HCT116 (cell line): ENCODE measurements at regions not wholly inside any gene's neighbourhood (a gene's known extent, or its start where the extent isn't known, plus 50 kb on each side); places are given as distances from the start of the nearest gene placed in this dataset.

Source experiments
- ATAC-seq: fragments of 200-7000 bp; cut with Tn5 transposase; 2 replicates; pipeline ENCODE4 v1.9.1; 2020; ENCODE audit warnings: mild to moderate bottlenecking, moderate library complexity
- BruUV-seq: library from RNA; stranded (reverse); fragments of 400-500 nt; replicated peaks from 2 replicates; lab custom pipeline; 2021; lab: Mats Ljungman, UMichigan
- CTCF ChIA-PET: fragments of 300-600 bp; sonication (Branson Sonifier 250); formaldehyde crosslinking; loops from one replicate; lab custom pipeline; 2021; ENCODE audit warnings: antibody characterized with exemption; lab: Charles Lee
- POLR2A ChIA-PET: fragments of 300-600, 350-600 bp; sonication (Branson Sonifier 250); formaldehyde crosslinking; loops from one replicate; lab custom pipeline; 2021; ENCODE audit warnings: antibody characterized with exemption; lab: Charles Lee
- RAD21 ChIA-PET, 2 experiments: fragments of 300-600 bp; sonication (Branson Sonifier 250); formaldehyde crosslinking; loops; one replicate each; lab custom pipeline; 2023; ENCODE audit warnings: low total read pairs in 2 of 2; ENCODE audit not compliant: uncharacterized antibody in 2 of 2, unreplicated experiment in 2 of 2, low non-redundant PET in 1 of 2; lab: Charles Lee
- DNase-seq: peaks from one replicate; pipeline ENCODE4 v3.0.0-alpha.2; 2010; ENCODE audit warnings: low read depth, low spot score
- H2AFZ ChIP-seq: fragments of 200-600 bp; shearing (Covaris generic), sonication (generic); 2 replicates; pipeline ENCODE4 v1.6.1; 2017; ENCODE audit warnings: low read depth, mixed run types, mixed read lengths, antibody characterized with exemption, low read length; ENCODE audit not compliant: poor library complexity, severe bottlenecking
- H3K27ac ChIP-seq: 2 replicates; pipeline ENCODE4 v1.5.1; 2012; ENCODE audit warnings: low read depth, low read length
- H3K27me3 ChIP-seq: fragments of 200-600 bp; sonication (generic); 2 replicates; pipeline ENCODE4 v1.6.1; 2016; ENCODE audit warnings: mixed run types, low read length, mixed read lengths; ENCODE audit not compliant: insufficient read depth
- H3K36me3 ChIP-seq, 2 experiments: fragments of 200-500 bp in 1 of 2; fragments of 200-600 bp in 1 of 2; sonication (Bioruptor generic) in 1 of 2; sonication (generic) in 1 of 2; 2 replicates each; pipeline versions ENCODE4 v1.5.1 to v1.6.1; 2014 to 2016; ENCODE audit warnings: low read length in 2 of 2, inconsistent platforms in 1 of 2, mixed read lengths in 1 of 2, mixed run types in 1 of 2; ENCODE audit not compliant: insufficient read depth in 2 of 2, control insufficient read depth in 1 of 2
- H3K4me1 ChIP-seq, 2 experiments: fragments of 200-600 bp in 1 of 2; sonication (generic) in 1 of 2; 2 replicates each; pipeline versions ENCODE4 v1.5.1 to v1.6.1; 2012 to 2017; ENCODE audit warnings: low read length in 2 of 2, inconsistent platforms in 1 of 2, mild to moderate bottlenecking in 1 of 2, mixed read lengths in 1 of 2, mixed run types in 1 of 2, moderate library complexity in 1 of 2; ENCODE audit not compliant: insufficient read depth in 2 of 2, control insufficient read depth in 1 of 2
- H3K4me2 ChIP-seq: fragments of 200-600 bp; sonication (generic); 2 replicates; pipeline ENCODE4 v1.6.1; 2017; ENCODE audit warnings: mixed run types, low read length, mixed read lengths
- H3K4me3 ChIP-seq, 2 experiments: fragments of 200-600 bp in 1 of 2; sonication (generic) in 1 of 2; replicated peaks in 1 of 2; 2 replicates each; pipeline ENCODE4 v1.5.1; 2011 to 2016; ENCODE audit warnings: low read length in 2 of 2, control low read depth in 1 of 2, low read depth in 1 of 2, mild to moderate bottlenecking in 1 of 2, mixed read lengths in 1 of 2, mixed run types in 1 of 2
- H3K79me2 ChIP-seq: fragments of 200-600 bp; sonication (generic); 2 replicates; pipeline ENCODE4 v1.6.1; 2017; ENCODE audit warnings: mild to moderate bottlenecking, mixed run types, low read length, moderate library complexity, mixed read lengths; ENCODE audit not compliant: insufficient read depth
- H3K9ac ChIP-seq: fragments of 200-600 bp; sonication (generic); 2 replicates; pipeline ENCODE4 v1.6.1; 2016; ENCODE audit warnings: low read length, mixed read lengths
- H3K9me2 ChIP-seq: fragments of 200-600 bp; sonication (generic), shearing (Covaris generic); 2 replicates; pipeline ENCODE4 v1.6.1; 2017; ENCODE audit warnings: mixed run types, mild to moderate bottlenecking, moderate library complexity; ENCODE audit not compliant: insufficient read depth
- H3K9me3 ChIP-seq, 2 experiments: fragments of 200-500 bp in 1 of 2; fragments of 200-600 bp in 1 of 2; sonication (Bioruptor generic) in 1 of 2; sonication (generic) in 1 of 2; 2 replicates each; pipeline ENCODE4 v1.6.1; 2014 to 2017; ENCODE audit warnings: low read length in 2 of 2, mixed read lengths in 2 of 2, inconsistent platforms in 1 of 2, low read depth in 1 of 2, mild to moderate bottlenecking in 1 of 2, mixed run types in 1 of 2, moderate library complexity in 1 of 2; ENCODE audit not compliant: control insufficient read depth in 1 of 2, insufficient read depth in 1 of 2
- H4K20me1 ChIP-seq: fragments of 200-600 bp; sonication (generic), shearing (Covaris generic); 2 replicates; pipeline ENCODE4 v1.6.1; 2017; ENCODE audit warnings: mixed run types, mild to moderate bottlenecking, moderate library complexity; ENCODE audit not compliant: insufficient read depth
- CBX3 ChIP-seq: IDR thresholded peaks from 2 replicates; pipeline ENCODE4 v1.6.1; 2012; ENCODE audit warnings: low read depth
- CEBPB ChIP-seq: IDR thresholded peaks from 2 replicates; pipeline ENCODE4 v1.6.1; 2012; ENCODE audit warnings: low read depth
- EGR1 ChIP-seq: IDR thresholded peaks from 2 replicates; pipeline ENCODE4 v1.6.1; 2012; ENCODE audit warnings: low read depth
- ELF1 ChIP-seq: IDR thresholded peaks from 2 replicates; pipeline ENCODE4 v1.6.1; 2012; ENCODE audit warnings: low read depth, borderline replicate concordance
- EZH2 ChIP-seq: fragments of 200-600 bp; sonication (generic); IDR thresholded peaks from 2 replicates; pipeline ENCODE4 v1.6.1; 2017; ENCODE audit warnings: antibody characterized with exemption, mixed run types
- EZH2phosphoT487 ChIP-seq: fragments of 200-600 bp; IDR thresholded peaks from 2 replicates; pipeline ENCODE4 v1.6.1; 2018; ENCODE audit warnings: antibody characterized with exemption, borderline replicate concordance
- FOSL1 ChIP-seq: IDR thresholded peaks from 2 replicates; pipeline ENCODE4 v1.6.1; 2012; ENCODE audit warnings: low read depth
- POLR2A ChIP-seq: IDR thresholded peaks from 2 replicates; pipeline ENCODE4 v1.7.0; 2011; ENCODE audit warnings: borderline replicate concordance; ENCODE audit not compliant: insufficient read depth, insufficient read length; ENCODE audit errors: extremely low read depth
- RAD21 ChIP-seq: IDR thresholded peaks from 2 replicates; pipeline ENCODE4 v1.6.1; 2012; ENCODE audit warnings: low read depth, mild to moderate bottlenecking
- SIN3A ChIP-seq: IDR thresholded peaks from 2 replicates; pipeline ENCODE4 v1.6.1; 2012; ENCODE audit warnings: low read depth
- SRF ChIP-seq: IDR thresholded peaks from 2 replicates; pipeline ENCODE4 v1.6.1; 2012; ENCODE audit warnings: low read depth
- TCF7L2 ChIP-seq: IDR thresholded peaks from 2 replicates; pipeline ENCODE4 v1.7.0; 2011; ENCODE audit warnings: borderline replicate concordance, inconsistent platforms; ENCODE audit not compliant: insufficient read depth, insufficient read length; ENCODE audit errors: extremely low read depth
- YY1 ChIP-seq: IDR thresholded peaks from 2 replicates; pipeline ENCODE4 v1.6.1; 2011; ENCODE audit warnings: low read length, low read depth, moderate library complexity, mild to moderate bottlenecking; ENCODE audit not compliant: insufficient replicate concordance; ENCODE audit errors: extremely low read depth
- ZFX ChIP-seq: fragments of 450-650 bp; IDR thresholded peaks from 2 replicates; pipeline ENCODE4 v1.6.1; 2017
- intact Hi-C: fragments of 100-400 bp; cut with micrococcal nuclease; formaldehyde crosslinking; loops from 2 replicates; pipeline ENCODE4 v1.10.0; 2022
- TF ChIP-seq, protein P1 (sequence below): IDR thresholded peaks from 2 replicates; pipeline ENCODE4 v1.6.1; 2011; ENCODE audit warnings: mild to moderate bottlenecking, low read length, moderate library complexity; ENCODE audit not compliant: insufficient replicate concordance; ENCODE audit errors: extremely low read depth
- TF ChIP-seq, protein P2 (sequence below), 3 experiments: fragments of 200-600 bp in 1 of 3; sonication (generic) in 1 of 3; IDR thresholded peaks in 2 of 3; conservative IDR thresholded peaks in 1 of 3; 2 replicates each; pipeline ENCODE4 v1.5.1; 2012 to 2017; ENCODE audit warnings: low read depth in 2 of 3, low read length in 2 of 3, antibody characterized with exemption in 1 of 3, borderline replicate concordance in 1 of 3, control low read depth in 1 of 3, mild to moderate bottlenecking in 1 of 3, mixed read lengths in 1 of 3, mixed run types in 1 of 3, moderate library complexity in 1 of 3; ENCODE audit not compliant: insufficient read depth in 1 of 3

DNA sequence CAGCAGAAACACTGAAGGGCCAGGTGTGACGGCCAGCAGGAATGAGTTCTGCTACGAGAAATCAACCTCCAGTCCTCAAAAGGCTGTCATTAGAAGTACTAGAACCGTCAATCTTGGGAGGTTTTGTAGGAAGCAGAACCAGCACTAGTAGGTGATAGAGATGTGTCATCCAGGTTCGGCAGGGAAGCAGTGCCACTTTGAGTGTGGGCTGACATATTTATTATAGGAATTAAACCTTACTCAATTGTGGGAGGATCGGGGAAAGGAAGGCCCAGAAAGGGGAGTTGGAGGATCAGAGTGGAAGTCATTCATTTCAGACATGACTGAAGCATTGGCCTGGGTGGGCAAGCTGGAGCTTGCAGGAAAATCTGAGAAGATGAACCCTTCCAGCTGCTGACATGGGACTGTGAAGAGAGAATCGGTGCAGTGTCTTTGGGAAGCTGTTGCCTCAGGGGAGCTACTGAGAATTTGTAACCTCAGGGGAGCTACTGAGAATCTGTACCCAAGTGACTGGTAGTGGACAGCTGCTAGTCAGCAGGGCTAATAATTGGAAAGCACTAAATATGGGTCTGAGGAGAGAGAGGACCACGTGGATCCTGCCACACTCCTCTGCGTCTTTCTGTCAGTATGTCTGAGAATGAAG, 177.4 kb downstream of the SPRY1 start:
- H3K4me2 ChIP-seq = no peak overlapping the region
- no peak for ATAC-seq
- CTCF ChIA-PET = interaction anchor here (1.1 to 2.1 kb wide), 2 partner anchors 9 kb away, joined by 3 to 14 read pairs; no protein-coding TSS in a partner anchor
- H3K4me1 ChIP-seq = no peaks in the 10 kb centered on the region
- BruUV-seq = no TSS peak
- intact Hi-C loops = no loop called here
- TF ChIP-seq CEBPB (no peak), CBX3 (no peak), POLR2A (no peak), FOSL1 (no peak), EZH2 (no peak)
- TF ChIP-seq, protein P1, sequence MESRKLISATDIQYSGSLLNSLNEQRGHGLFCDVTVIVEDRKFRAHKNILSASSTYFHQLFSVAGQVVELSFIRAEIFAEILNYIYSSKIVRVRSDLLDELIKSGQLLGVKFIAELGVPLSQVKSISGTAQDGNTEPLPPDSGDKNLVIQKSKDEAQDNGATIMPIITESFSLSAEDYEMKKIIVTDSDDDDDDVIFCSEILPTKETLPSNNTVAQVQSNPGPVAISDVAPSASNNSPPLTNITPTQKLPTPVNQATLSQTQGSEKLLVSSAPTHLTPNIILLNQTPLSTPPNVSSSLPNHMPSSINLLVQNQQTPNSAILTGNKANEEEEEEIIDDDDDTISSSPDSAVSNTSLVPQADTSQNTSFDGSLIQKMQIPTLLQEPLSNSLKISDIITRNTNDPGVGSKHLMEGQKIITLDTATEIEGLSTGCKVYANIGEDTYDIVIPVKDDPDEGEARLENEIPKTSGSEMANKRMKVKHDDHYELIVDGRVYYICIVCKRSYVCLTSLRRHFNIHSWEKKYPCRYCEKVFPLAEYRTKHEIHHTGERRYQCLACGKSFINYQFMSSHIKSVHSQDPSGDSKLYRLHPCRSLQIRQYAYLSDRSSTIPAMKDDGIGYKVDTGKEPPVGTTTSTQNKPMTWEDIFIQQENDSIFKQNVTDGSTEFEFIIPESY = no peak
- POLR2A ChIA-PET = no interaction called here
- H3K79me2 ChIP-seq = no peaks in the 10 kb centered on the region
- no peak overlapping the region for H3K4me3 ChIP-seq
- RAD21 ChIA-PET = no interaction called here
- no peak overlapping the region for H2AFZ ChIP-seq
- no peak overlapping the region for H3K27ac ChIP-seq
- no peaks in the 10 kb centered on the region for H4K20me1 ChIP-seq
- H3K9ac ChIP-seq = no peak overlapping the region
- no peak for DNase-seq
- H3K27me3 ChIP-seq = no peaks in the 10 kb centered on the region
- H3K36me3 ChIP-seq = no peaks in the 10 kb centered on the region
- no peaks in the 10 kb centered on the region for H3K9me3 ChIP-seq
- H3K9me2 ChIP-seq = no peaks in the 10 kb centered on the region

DNA sequence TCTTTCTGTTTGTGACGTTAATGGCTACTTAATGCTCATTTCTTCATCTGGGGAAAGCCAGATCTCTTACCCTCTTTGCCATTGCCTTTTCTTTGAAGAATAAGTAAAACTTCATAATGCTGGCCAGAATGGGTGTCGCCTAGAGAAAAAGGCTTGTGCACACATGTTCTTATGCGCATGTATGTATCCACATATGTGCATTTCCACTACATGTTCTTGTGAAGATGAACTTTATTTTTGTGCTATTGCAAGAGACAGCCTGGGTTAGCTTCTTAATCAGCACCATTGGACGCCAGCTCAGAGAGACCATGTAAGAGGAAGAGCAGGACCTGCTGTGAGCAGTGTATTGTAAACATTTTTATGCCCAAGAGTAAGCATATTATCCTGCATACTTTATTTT, 178.7 kb downstream of the SPRY1 start:
- intact Hi-C loops = no loop called here
- Histone ChIP-seq H3K4me2 (no peak overlapping the region), H4K20me1 (no peaks in the 10 kb centered on the region), H3K27ac (no peak overlapping the region), H3K9me3 (no peaks in the 10 kb centered on the region), H3K4me3 (no peak overlapping the region), H3K36me3 (no peaks in the 10 kb centered on the region), H3K9me2 (no peaks in the 10 kb centered on the region), H2AFZ (no peak overlapping the region), H3K79me2 (no peaks in the 10 kb centered on the region), H3K4me1 (no peaks in the 10 kb centered on the region), H3K9ac (no peak overlapping the region), H3K27me3 (no peaks in the 10 kb centered on the region)
- ATAC-seq (no peak), DNase-seq (no peak)
- CTCF ChIA-PET = interaction anchor here (2.1 kb wide), 1 partner anchor 11 kb away, joined by 14 read pairs; no protein-coding TSS in a partner anchor
- BruUV-seq = no TSS peak
- POLR2A ChIA-PET = no interaction called here
- RAD21 ChIA-PET = no interaction called here
- TF ChIP-seq ZFX (no peak), TCF7L2 (no peak), EZH2phosphoT487 (no peak), RAD21 (no peak), EGR1 (no peak), CEBPB (no peak), SIN3A (no peak), ELF1 (no peak), YY1 (no peak), SRF (no peak)
- TF ChIP-seq, protein P2, sequence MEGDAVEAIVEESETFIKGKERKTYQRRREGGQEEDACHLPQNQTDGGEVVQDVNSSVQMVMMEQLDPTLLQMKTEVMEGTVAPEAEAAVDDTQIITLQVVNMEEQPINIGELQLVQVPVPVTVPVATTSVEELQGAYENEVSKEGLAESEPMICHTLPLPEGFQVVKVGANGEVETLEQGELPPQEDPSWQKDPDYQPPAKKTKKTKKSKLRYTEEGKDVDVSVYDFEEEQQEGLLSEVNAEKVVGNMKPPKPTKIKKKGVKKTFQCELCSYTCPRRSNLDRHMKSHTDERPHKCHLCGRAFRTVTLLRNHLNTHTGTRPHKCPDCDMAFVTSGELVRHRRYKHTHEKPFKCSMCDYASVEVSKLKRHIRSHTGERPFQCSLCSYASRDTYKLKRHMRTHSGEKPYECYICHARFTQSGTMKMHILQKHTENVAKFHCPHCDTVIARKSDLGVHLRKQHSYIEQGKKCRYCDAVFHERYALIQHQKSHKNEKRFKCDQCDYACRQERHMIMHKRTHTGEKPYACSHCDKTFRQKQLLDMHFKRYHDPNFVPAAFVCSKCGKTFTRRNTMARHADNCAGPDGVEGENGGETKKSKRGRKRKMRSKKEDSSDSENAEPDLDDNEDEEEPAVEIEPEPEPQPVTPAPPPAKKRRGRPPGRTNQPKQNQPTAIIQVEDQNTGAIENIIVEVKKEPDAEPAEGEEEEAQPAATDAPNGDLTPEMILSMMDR (IDR thresholded peaks at IDR 0.05 in 2 of 3, conservative IDR thresholded peaks at IDR 0.05 in 1 of 3; ENCODE audit: borderline replicate concordance in 1 of 3, insufficient read depth in 1 of 3, low read depth in 2 of 3, low read length in 2 of 3) = no peak
